ENCODE measurements at regions not wholly inside any gene's neighbourhood (a gene's known extent, or its start where the extent isn't known, plus 50 kb on each side); places are given as distances from the start of the nearest gene placed in this dataset.

DNA sequence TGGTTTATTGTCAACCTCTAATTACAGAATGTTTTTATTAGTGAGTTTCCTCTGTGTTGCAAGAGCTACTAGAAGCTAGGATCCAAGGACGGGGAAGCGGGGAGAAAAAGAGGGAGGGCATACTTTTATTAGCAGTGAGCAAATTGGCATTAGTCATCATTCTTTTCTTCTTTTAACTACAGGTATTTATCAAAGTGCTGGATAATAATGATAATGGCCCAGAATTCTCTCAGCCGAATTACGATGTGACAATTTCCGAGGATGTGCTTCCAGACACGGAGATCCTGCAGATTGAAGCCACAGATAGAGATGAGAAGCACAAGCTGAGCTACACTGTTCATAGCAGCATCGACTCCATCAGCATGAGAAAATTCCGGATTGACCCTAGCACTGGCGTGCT, 179.7 kb upstream of the MTNR1B start:
- H3K4me2 ChIP-seq (ENCODE audit: extremely low read depth, insufficient read depth, low read length), result no peak overlapping the region
- no peak overlapping the region for H2AFZ ChIP-seq (ENCODE audit: low read length)
- H3K4me1 ChIP-seq (ENCODE audit: control insufficient read depth, extremely low read depth, insufficient read depth, low read length), result no peaks in the 10 kb centered on the region
- no peak for TF ChIP-seq EZH2 (IDR thresholded peaks at IDR 0.05; ENCODE audit: low read length, missing control alignments)
- TF ChIP-seq, protein P1, sequence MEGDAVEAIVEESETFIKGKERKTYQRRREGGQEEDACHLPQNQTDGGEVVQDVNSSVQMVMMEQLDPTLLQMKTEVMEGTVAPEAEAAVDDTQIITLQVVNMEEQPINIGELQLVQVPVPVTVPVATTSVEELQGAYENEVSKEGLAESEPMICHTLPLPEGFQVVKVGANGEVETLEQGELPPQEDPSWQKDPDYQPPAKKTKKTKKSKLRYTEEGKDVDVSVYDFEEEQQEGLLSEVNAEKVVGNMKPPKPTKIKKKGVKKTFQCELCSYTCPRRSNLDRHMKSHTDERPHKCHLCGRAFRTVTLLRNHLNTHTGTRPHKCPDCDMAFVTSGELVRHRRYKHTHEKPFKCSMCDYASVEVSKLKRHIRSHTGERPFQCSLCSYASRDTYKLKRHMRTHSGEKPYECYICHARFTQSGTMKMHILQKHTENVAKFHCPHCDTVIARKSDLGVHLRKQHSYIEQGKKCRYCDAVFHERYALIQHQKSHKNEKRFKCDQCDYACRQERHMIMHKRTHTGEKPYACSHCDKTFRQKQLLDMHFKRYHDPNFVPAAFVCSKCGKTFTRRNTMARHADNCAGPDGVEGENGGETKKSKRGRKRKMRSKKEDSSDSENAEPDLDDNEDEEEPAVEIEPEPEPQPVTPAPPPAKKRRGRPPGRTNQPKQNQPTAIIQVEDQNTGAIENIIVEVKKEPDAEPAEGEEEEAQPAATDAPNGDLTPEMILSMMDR (conservative IDR thresholded peaks at IDR 0.05 in 1 of 2, IDR thresholded peaks at IDR 0.05 in 1 of 2; ENCODE audit: low read depth in 1 of 2, low read length in 2 of 2), result no peak
- DNase-seq (ENCODE audit: low read depth in 2 of 2), result no peak
- no peaks in the 10 kb centered on the region for H3K36me3 ChIP-seq (ENCODE audit: control insufficient read depth, insufficient read depth, low read length)
- H3K9me3 ChIP-seq (ENCODE audit: control insufficient read depth, insufficient read depth, low read depth, low read length), result no peaks in the 10 kb centered on the region
- H3K27ac ChIP-seq (ENCODE audit: insufficient read depth, low read length), result no peak overlapping the region
- no peaks in the 10 kb centered on the region for H3K79me2 ChIP-seq (ENCODE audit: control insufficient read depth, insufficient read depth, low read length)
- no peak overlapping the region for H3K9ac ChIP-seq (ENCODE audit: insufficient read depth, low read length)
- no peaks in the 10 kb centered on the region for H4K20me1 ChIP-seq (ENCODE audit: control insufficient read depth, extremely low read depth, insufficient read depth, low read length)
- H3K4me3 ChIP-seq (replicated peaks in 1 of 4; ENCODE audit: control extremely low read depth in 1 of 4, insufficient read depth in 1 of 4, low read depth in 3 of 4, low read length in 4 of 4), result no peak overlapping the region
- H3K27me3 ChIP-seq (ENCODE audit: control insufficient read depth, insufficient read depth, low read length), result no peaks in the 10 kb centered on the region

DNA sequence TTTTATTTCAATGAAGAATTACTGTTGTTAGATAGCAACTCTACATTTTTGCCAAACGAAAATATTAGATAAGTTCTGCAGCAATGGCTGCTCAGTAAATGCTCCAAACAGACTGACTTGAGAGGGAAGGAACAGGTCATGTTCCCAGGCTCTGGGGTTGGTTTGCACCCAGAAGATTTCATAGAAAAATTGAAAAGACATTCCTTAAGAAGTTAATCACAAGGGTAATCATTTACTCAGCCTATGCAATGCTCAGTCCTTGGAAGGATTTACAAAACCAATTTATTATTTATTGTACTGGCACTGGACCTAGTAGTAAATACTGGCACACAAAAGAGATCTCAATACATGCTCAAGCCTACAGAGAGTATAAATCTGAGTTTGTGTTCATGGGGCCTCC, 179.1 kb upstream of the MTNR1B start:
- no peak overlapping the region for H3K4me3 ChIP-seq (replicated peaks in 1 of 4; ENCODE audit: control extremely low read depth in 1 of 4, insufficient read depth in 1 of 4, low read depth in 3 of 4, low read length in 4 of 4)
- no peaks in the 10 kb centered on the region for H3K4me1 ChIP-seq (ENCODE audit: control insufficient read depth, extremely low read depth, insufficient read depth, low read length)
- no peak for TF ChIP-seq EZH2 (IDR thresholded peaks at IDR 0.05; ENCODE audit: low read length, missing control alignments)
- TF ChIP-seq, protein P1 (conservative IDR thresholded peaks at IDR 0.05 in 1 of 2, IDR thresholded peaks at IDR 0.05 in 1 of 2; ENCODE audit: low read depth in 1 of 2, low read length in 2 of 2), result no peak
- no peak overlapping the region for H3K9ac ChIP-seq (ENCODE audit: insufficient read depth, low read length)
- H4K20me1 ChIP-seq (ENCODE audit: control insufficient read depth, extremely low read depth, insufficient read depth, low read length), result no peaks in the 10 kb centered on the region
- no peaks in the 10 kb centered on the region for H3K36me3 ChIP-seq (ENCODE audit: control insufficient read depth, insufficient read depth, low read length)
- H3K4me2 ChIP-seq (ENCODE audit: extremely low read depth, insufficient read depth, low read length), result no peak overlapping the region
- H3K9me3 ChIP-seq (ENCODE audit: control insufficient read depth, insufficient read depth, low read depth, low read length), result no peaks in the 10 kb centered on the region
- H3K27ac ChIP-seq (ENCODE audit: insufficient read depth, low read length), result no peak overlapping the region
- no peak for DNase-seq (ENCODE audit: low read depth in 2 of 2)
- no peaks in the 10 kb centered on the region for H3K79me2 ChIP-seq (ENCODE audit: control insufficient read depth, insufficient read depth, low read length)
- no peak overlapping the region for H2AFZ ChIP-seq (ENCODE audit: low read length)
- H3K27me3 ChIP-seq (ENCODE audit: control insufficient read depth, insufficient read depth, low read length), result no peaks in the 10 kb centered on the region

DNA sequence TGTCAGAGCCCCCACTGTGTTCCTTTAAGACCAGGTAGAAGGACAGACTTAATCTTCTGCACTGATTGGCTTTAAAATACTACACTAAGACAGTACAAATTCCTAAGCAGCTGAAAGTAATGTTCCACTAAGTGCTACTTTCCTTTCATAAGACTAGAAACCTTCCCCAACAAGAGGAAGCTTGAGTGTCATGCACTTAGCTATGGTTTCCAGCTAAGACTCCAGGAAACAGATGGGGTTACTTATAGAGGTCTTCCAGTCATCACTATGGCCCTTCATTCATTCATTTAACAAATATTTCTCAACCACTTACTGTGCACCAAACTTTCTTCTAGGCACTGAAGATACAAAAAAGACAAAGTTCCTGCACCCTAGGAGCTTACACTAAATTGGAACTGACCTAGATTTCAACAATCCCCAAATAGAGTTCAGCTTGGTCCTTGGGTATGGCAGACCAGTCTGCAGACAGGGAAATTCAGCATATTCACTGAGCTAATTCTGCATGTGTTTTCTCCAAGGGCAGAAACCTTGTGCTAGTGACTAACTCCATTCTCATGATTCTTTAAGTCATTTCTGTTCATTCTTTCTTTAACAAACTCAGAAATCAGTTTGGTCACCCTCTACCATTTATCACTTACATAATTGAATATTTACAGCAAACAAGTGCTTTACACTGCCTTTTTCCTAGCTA, 178.4 kb upstream of the MTNR1B start:
- Histone ChIP-seq H3K4me1 (ENCODE audit: control insufficient read depth, extremely low read depth, insufficient read depth, low read length) (no peaks in the 10 kb centered on the region), H3K27me3 (ENCODE audit: control insufficient read depth, insufficient read depth, low read length) (no peaks in the 10 kb centered on the region), H3K9me3 (ENCODE audit: control insufficient read depth, insufficient read depth, low read depth, low read length) (no peaks in the 10 kb centered on the region), H3K4me3 (replicated peaks in 1 of 4; ENCODE audit: control extremely low read depth in 1 of 4, insufficient read depth in 1 of 4, low read depth in 3 of 4, low read length in 4 of 4) (no peak overlapping the region), H3K79me2 (ENCODE audit: control insufficient read depth, insufficient read depth, low read length) (no peaks in the 10 kb centered on the region), H2AFZ (ENCODE audit: low read length) (no peak overlapping the region), H4K20me1 (ENCODE audit: control insufficient read depth, extremely low read depth, insufficient read depth, low read length) (no peaks in the 10 kb centered on the region), H3K4me2 (ENCODE audit: extremely low read depth, insufficient read depth, low read length) (no peak overlapping the region), H3K9ac (ENCODE audit: insufficient read depth, low read length) (no peak overlapping the region), H3K27ac (ENCODE audit: insufficient read depth, low read length) (no peak overlapping the region), H3K36me3 (ENCODE audit: control insufficient read depth, insufficient read depth, low read length) (no peaks in the 10 kb centered on the region)
- DNase-seq (ENCODE audit: low read depth in 2 of 2), result no peak
- no peak for TF ChIP-seq EZH2 (IDR thresholded peaks at IDR 0.05; ENCODE audit: low read length, missing control alignments)
- TF ChIP-seq, protein P1 (conservative IDR thresholded peaks at IDR 0.05 in 1 of 2, IDR thresholded peaks at IDR 0.05 in 1 of 2; ENCODE audit: low read depth in 1 of 2, low read length in 2 of 2), result no peak
